HG03378 (cell line): ENCODE measurements at regions not wholly inside any gene's neighbourhood (a gene's known extent, or its start where the extent isn't known, plus 50 kb on each side); places are given as distances from the start of the nearest gene placed in this dataset.

Source experiments
- ATAC-seq: cut with Tn5 transposase; IDR thresholded peaks from one replicate; pipeline ENCODE4 v1.9.1; 2021; ENCODE audit warnings: mild to moderate bottlenecking, moderate library complexity; ENCODE audit not compliant: unreplicated experiment

DNA sequence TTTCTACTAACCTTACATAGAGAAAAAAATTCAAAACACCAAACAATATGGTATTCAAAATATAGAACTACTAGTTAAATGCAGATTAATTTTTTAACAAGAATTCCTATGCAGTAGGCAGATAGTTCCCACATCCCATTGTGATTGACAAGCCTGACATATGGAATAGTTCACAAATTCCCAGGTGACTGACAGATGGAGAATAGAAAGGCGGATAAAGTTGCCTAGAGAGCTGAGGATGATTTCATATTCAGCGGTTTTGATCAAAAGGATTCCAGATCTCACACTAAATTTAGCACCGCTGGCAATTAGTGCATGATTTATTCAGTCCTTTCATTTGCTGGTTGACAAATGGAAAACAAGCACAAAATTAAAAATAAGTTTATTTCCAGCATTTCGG, 733.7 kb upstream of the POU3F3 start:
- no peak for ATAC-seq

DNA sequence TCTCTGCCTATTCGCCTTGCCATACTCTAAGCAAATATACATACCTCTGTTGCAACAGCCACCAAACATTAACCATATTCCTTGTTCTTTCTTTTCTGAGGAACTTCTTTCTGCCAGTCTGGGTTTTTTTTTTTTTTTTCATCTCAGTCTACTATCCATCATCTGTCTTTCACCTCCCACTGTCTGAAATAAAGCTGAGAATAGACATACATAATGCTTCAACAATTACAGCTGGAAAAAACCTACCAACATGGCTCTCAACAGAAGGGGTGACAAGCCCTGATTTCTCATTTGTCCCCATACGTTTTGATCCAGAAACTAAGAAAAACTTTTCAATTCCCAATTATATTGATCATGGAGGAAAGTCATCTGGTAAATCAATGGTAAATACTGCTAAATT, 728.8 kb upstream of the POU3F3 start:
- no peak for ATAC-seq

DNA sequence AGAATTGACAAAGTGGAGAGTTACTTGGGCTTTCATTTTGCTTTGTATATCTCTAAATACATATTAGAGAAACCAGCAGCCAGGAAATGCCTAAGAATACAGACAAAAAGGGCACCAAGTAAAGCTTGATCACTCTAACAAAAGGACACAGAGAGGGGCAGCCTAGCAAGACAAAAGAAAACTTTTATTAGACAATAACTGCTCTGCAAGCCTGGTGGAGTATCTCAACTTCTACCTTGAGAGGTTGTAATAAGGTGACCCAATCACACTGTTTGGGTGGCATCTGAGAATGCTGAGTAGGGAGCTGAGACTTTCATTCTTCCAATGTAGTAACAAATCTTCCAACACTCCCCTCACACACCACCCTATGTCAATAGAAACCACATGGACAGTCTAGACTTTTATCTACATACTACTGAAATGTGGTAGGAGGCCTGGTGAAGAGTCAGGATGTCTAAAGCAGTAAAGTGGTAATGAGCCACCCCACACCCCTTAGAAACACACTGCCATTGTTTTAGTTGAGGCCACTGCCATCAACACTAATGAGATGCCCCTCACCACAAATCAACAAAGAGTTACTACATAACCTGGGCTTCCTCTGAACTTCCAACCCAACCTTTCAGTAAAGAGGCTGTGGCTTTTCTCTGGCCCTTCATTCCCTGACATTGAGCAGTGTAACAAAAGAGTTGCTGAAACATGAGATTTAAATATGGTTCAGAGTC, 726.7 kb upstream of the POU3F3 start:
- no peak for ATAC-seq

- no peak for ATAC-seq
Measured at GRCh38 chr2:104140361-104140760, 713.6 kb upstream of the POU3F3 start.

DNA sequence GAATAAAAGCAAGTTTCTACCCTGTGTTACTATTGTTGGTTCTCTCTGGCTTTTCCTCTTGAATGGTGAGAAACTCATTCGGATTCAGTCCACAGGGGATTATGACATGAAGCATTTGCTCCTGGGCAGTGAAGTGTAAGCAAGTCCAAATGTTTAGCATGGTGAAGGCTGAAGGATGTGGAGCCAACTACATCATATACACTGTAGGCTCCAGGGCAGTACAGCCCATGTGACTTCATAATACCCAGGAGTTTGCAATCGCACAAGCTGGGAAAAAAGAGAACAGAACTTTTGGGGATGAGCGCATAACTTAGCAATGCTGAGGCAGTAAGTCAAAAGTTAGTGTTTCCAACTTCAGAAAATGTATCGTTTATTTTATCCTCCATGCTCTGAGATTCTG, 695.7 kb upstream of the POU3F3 start:
- no peak for ATAC-seq

GRCh38 chr2:104163611-104164130, 690.2 kb upstream of the POU3F3 start:
- ATAC-seq: no peak

DNA sequence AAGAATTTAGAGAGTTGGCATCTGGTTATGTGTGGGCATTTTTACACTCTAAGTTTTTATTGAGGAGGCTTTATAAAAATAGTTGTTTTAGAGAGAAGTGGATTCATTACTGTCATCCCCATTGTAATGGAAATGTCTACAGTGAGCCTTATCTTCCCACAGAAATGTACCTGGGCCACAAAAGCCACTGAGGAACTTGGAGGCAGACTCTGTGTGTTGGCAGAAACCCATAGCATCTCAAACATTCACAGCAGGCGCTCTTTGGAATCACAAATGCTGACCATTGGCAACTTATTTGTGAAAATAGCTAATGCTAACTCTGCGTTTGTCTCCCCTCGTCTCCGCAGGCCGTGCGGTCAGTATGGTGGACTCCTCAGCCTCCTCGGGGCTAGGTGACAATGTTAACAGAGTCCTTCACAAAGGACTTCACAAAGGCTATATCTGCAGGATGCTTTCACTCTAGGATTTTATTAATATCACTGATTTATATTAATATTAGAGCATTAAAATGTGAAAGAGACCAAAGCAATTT, 689.1 kb upstream of the POU3F3 start:
- ATAC-seq: no peak

DNA sequence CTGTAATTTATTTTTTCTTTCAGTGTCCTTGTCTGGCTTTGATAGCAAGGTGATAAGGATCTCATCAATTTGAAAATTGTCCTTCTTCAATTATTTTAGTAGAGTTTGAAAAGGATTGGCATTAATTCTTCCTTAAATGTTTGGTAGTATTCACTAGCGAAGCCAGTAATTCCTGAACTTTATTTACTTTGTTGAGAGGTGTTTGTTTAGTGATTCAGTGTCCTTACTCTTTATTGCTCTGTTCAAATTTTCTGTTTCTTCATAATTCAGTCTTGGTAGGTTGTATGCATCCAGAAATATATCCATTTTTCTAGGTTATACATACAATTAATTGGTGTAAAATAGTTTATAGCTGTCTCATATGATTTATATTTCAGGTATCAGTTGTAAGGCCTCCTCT, 676.7 kb upstream of the POU3F3 start:
- no peak for ATAC-seq

DNA sequence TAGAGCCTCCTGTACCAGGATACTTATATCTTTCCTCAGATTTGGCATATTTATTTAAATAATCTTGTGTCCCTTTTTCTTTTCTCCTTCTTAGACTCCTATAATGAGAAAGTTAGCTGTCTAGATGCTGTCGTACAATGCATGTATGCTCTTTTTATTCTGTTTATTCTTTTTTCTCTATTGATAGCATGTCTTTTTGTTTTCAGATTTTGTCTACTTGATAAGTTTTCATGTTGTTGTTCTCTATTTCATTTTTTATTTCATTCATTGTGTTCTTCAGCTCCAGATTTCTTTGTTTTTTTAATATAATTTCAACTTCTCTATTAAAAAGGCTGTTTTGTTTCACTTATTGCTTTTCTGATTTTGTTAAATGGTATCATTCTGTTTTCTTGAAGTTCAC, 674.3 kb upstream of the POU3F3 start:
- no peak for ATAC-seq

GRCh38 chr2:104200533-104201168, 653.3 kb upstream of the POU3F3 start:
- no peak for ATAC-seq

DNA sequence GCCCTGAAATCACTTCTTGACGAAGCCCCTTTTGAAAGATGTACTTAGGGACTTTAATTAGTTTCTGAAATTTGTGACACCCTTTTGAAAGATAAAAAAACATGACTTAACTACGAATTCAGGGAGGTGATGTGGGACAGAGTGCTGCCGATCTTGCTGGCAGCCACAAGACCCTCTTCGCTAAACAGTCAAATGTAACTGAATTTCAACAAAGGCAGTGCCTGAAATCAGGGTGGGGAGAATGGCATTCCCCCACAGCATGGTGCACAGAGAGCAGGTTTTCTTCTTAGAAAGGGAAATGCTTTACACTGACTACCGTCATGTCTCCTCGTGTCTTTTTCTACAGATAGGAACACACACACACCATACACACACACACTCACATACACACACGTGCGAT, 640.2 kb upstream of the POU3F3 start:
- ATAC-seq: no peak

DNA sequence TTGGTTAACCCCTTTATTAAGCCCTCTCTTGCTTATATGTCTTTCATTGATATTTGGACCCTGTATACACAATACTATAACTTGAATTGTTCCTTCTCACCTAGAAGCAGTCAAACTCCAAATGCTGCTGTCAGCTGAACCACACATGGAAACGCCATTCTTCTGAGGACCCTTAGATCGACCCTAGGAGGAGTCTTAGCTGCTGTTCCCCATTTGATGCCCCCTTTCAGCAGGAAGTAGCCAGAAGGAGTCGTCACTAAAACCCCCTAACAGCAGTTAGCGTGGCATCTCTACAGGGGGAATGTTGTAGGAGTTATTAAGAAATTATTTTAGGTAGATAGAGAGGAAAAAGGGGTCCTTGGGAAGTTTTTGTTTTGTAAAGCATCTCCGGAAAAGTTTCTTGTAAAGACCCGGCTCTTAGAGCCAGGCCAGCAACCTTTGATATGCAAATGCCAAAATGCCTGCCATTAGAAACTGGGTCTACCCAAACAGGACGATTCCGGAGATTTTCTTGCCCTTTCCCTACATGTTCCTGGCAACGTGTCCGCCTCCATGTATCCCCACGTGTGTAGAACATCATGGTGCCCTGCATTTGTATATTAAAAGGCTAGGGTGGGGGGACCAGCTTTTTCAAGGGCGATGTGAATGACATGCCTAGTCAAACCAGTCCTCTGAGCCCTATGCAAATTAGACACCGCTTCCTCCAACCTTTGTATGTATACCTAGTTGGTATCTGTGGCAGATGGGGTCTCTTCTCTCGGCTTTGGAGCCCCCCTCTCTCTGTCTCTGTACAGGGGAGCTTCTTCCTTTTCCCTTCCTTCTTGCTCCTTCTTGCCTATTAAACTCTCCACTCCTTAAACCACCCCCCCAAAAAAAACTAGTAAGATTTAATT, 638.4 kb upstream of the POU3F3 start:
- no peak for ATAC-seq

GRCh38 chr2:104233591-104233990, 620.3 kb upstream of the POU3F3 start:
- no peak for ATAC-seq

DNA sequence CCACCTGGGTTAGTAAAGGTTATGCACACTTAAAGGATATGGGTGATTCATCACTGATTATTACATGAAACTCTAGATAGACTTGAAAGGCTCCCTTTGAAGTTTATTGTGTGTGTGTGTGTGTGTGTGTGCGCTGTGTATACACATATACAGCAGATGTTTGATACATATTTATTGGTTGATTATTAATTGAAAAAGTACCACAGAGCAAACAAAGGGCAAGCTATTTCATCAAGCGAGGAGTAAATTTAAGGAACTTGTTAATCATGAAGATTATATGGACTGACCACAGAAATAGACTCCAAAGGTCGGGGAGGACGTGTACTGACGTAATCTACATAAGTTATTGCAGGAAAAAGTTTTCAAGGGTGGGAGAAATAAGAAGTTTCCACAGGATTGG, 617.4 kb upstream of the POU3F3 start:
- no peak for ATAC-seq

- ATAC-seq: no peak
Measured at GRCh38 chr2:104240984-104241383, 612.9 kb upstream of the POU3F3 start.

- ATAC-seq: no peak
Measured at GRCh38 chr2:104249629-104250028, 604.3 kb upstream of the POU3F3 start.

- ATAC-seq: no peak
Measured at GRCh38 chr2:104250635-104251034, 603.3 kb upstream of the POU3F3 start.

- ATAC-seq: no peak
Measured at GRCh38 chr2:104254017-104254416, 599.9 kb upstream of the POU3F3 start.

DNA sequence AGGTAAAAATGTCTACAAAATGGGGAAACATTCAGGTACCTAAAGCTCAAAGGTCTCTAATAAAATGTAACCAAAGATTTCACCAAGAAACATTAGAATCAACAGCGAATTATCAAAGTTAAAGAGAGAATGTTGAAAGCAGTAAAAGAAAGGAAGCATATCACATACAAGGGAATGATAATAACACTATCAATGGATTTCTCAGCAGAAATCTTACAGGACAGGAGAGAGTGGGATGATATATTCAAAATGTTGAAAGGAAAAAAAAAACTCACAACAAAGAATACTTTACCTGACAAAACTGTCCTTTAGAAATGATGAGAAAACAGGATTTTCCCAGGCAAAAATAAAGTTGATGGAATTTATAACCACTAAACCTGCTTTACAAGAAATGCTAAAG, 591.2 kb upstream of the POU3F3 start:
- no peak for ATAC-seq

DNA sequence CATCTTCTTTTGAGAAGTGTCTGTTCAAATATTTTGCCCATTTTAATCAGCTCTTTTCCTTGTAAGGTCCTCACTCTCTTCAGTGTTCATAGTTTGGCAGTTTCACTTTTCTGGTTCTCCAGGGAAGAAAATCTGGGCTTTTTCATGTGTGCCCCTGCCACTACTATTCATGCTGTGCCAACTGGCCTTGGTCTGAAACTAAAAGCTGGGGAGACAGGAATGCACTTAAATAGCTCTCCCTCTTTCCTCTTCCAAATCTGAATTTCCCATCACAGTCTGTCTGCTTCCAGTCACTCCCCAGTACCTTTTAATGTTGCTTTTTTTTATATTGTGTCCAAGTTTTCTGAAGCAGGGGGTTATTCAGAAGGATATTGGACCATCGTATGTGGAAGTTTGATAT, 574.3 kb upstream of the POU3F3 start:
- no peak for ATAC-seq

DNA sequence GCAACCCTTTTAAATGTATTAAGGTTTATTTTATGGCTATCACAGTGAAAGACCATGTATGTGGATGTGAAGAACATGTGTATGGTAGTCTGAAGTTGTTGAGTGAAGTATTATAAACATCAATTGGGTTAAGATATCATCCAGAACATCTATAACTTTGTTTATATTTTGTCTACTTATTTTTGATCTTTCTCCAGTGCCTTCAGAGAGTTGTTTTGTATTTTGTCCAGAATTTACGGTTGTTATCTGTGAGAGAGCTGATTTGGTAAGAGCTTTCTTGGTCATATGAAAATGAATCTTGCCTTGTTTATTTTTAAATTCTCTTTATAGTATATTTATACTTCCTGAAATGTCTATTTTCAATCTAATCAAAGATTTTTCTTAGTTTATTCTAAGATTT, 573.7 kb upstream of the POU3F3 start:
- no peak for ATAC-seq
